ENCODE measurements at regions not wholly inside any gene's neighbourhood (a gene's known extent, or its start where the extent isn't known, plus 50 kb on each side); places are given as distances from the start of the nearest gene placed in this dataset.
"Not testable (repeated sequence)": the region's sequence is repeated elsewhere in the genome, so short reads cannot be mapped to it uniquely, and the experiment has no call there.

DNA sequence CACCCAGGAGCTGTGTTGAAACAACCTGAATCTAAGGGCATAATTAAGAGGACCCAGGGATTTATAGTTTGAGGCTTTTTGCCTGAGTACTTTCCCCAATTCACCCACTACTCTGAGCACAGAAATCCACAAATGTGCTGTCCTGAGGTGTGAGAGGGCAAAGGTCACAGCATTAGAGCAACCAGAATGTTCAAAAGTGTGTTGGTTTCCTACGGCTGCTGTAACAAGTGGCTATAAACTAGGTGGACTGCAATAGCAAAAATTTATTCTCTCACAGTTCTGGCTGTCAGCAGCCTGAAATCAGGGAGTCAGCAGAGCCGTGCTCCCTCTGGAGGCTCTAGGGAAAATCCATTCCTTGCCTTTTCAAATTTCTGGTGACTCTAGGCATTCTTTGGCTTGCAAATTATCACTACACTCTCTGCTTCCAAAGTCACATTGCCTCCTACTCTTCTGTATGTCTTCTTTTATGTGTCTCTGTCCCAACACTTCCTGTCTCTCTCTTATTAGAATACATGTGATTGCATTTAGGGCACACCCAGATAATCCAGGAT, 91.4 kb upstream of the TACR1 start:
- no peak overlapping the region for H3K27ac ChIP-seq
- H3K36me3 ChIP-seq: no peaks in the 10 kb centered on the region
- 73 to 89% (median 84%) methylated on average over 2 of the region's 2 CpGs for WGBS, 5 donors
- DNase-seq: no peak
- no peak overlapping the region for H3K4me3 ChIP-seq
- intact Hi-C loops (cut with DNase I; ENCODE audit: low total_unique reads): no loop called here
- TF ChIP-seq POLR2AphosphoS5 (IDR thresholded peaks at IDR 0.05) (no peak), POLR2A (IDR thresholded peaks at IDR 0.05) (no peak)
- TF ChIP-seq, protein P1, sequence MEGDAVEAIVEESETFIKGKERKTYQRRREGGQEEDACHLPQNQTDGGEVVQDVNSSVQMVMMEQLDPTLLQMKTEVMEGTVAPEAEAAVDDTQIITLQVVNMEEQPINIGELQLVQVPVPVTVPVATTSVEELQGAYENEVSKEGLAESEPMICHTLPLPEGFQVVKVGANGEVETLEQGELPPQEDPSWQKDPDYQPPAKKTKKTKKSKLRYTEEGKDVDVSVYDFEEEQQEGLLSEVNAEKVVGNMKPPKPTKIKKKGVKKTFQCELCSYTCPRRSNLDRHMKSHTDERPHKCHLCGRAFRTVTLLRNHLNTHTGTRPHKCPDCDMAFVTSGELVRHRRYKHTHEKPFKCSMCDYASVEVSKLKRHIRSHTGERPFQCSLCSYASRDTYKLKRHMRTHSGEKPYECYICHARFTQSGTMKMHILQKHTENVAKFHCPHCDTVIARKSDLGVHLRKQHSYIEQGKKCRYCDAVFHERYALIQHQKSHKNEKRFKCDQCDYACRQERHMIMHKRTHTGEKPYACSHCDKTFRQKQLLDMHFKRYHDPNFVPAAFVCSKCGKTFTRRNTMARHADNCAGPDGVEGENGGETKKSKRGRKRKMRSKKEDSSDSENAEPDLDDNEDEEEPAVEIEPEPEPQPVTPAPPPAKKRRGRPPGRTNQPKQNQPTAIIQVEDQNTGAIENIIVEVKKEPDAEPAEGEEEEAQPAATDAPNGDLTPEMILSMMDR (IDR thresholded peaks at IDR 0.05 in 8 of 11, conservative IDR thresholded peaks at IDR 0.05 in 3 of 11): no peak
- peaks cover 0 to 17% (median 0%) of the 10 kb centered on the region in 6 donors for H3K4me1 ChIP-seq
- no peaks in the 10 kb centered on the region for H3K27me3 ChIP-seq (replicated peaks in 1 of 7)
- H3K9me3 ChIP-seq: no peaks in the 10 kb centered on the region

DNA sequence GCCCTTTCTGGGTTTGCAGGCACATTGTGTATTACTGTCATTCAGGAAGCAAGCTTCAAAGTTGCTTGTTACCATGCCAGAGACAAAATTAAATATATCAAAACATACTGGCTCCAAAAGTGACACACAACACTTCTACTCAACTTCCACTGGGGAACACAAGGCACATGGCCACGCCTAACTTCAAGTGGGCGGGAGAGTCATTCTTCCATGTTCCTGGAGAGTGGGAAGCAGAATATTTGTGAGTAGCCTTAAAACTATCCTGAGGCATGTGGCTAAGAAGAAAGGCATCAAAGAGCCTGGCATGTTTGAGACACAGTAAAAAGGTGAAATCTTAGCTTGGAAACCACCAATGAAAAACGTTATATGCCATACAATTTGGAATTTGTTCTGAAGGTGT, 90.5 kb upstream of the TACR1 start:
- H3K4me1 ChIP-seq: peaks cover 0 to 17% (median 0%) of the 10 kb centered on the region in 6 donors
- TF ChIP-seq, protein P1 (IDR thresholded peaks at IDR 0.05 in 8 of 11, conservative IDR thresholded peaks at IDR 0.05 in 3 of 11): no peak
- TF ChIP-seq POLR2AphosphoS5 (IDR thresholded peaks at IDR 0.05) (no peak), POLR2A (IDR thresholded peaks at IDR 0.05) (no peak)
- no peaks in the 10 kb centered on the region for H3K36me3 ChIP-seq
- no peak for DNase-seq
- intact Hi-C loops (cut with DNase I; ENCODE audit: low total_unique reads): no loop called here
- H3K4me3 ChIP-seq: no peak overlapping the region
- no peaks in the 10 kb centered on the region for H3K27me3 ChIP-seq (replicated peaks in 1 of 7)
- WGBS, 5 donors: 83 to 92% (median 90%) methylated on average over 3 of the region's 3 CpGs
- no peaks in the 10 kb centered on the region for H3K9me3 ChIP-seq
- H3K27ac ChIP-seq: no peak overlapping the region

DNA sequence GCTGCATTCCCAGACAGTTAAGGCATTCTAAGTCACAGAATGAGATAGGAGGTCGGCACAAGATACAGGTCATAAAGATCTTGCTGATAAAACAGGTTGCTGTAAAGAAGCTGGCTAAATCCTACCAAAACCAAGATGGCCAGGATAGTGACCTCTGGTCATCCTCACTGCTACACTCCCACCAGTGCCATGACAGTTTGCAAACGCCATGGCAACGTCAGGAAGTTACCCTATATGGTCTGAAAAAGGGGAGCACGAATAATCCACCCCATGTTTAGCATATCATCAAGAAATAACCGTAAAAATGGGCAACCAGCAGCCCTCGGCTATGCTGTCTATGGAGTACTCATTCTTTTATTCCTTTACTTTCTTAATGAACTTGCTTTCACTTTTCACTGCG, 89.9 kb upstream of the TACR1 start:
- DNase-seq; H3K36me3 ChIP-seq; H3K9me3 ChIP-seq; H3K27me3 ChIP-seq (replicated peaks in 1 of 7); intact Hi-C loops (cut with DNase I; ENCODE audit: low total_unique reads); H3K4me3 ChIP-seq: not testable (repeated sequence)
- Histone ChIP-seq H3K4me1 (peaks cover 0 to 17% (median 0%) of the 10 kb centered on the region in 6 donors), H3K27ac (peak overlapping the region in 3 of 8 donors; percentile 1 to 10 (median 9))
- WGBS, 5 donors: 80 to 92% (median 83%) methylated on average over 7 of the region's 7 CpGs

DNA sequence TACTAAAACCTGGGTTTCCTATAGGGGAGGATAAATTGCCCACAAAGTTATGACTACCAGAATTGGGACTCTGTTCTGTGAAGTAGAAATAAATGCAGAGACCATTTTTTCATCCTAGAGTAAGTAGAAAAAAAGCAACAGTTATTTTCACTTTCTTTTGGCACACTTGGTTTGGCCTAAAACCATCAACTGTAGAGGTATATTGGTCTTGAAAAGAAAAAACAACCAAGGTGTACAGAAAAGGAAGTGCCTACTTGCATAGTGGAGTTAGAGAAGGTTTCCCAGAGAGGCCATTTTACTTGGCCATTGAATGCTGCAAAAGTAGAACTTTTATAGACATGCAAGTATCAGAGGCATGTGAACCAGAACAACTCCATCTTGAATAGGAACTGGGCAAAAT, 89.4 kb upstream of the TACR1 start:
- Histone ChIP-seq H3K9me3 (no peaks in the 10 kb centered on the region), H3K36me3 (no peaks in the 10 kb centered on the region), H3K4me1 (peaks cover 0 to 17% (median 0%) of the 10 kb centered on the region in 6 donors), H3K4me3 (no peak overlapping the region), H3K27ac (peak overlapping the region in 2 of 8 donors; percentile 9 to 29), H3K27me3 (replicated peaks in 1 of 7) (no peaks in the 10 kb centered on the region)
- TF ChIP-seq POLR2AphosphoS5 (IDR thresholded peaks at IDR 0.05) (no peak), POLR2A (IDR thresholded peaks at IDR 0.05) (no peak)
- TF ChIP-seq, protein P1 (IDR thresholded peaks at IDR 0.05 in 8 of 11, conservative IDR thresholded peaks at IDR 0.05 in 3 of 11): no peak
- DNase-seq: no peak
- intact Hi-C loops (cut with DNase I; ENCODE audit: low total_unique reads): no loop called here

Data from spleen (tissue), 11 donors.